Fibroblast of lung (primary cell): ENCODE measurements at regions not wholly inside any gene's neighbourhood (a gene's known extent, or its start where the extent isn't known, plus 50 kb on each side); places are given as distances from the start of the nearest gene placed in this dataset.

Experiments used
- DNase-seq, 2 donors: peaks; one replicate each; pipeline versions ENCODE4 v3.0.0 to v3.0.0-alpha.2; 2010; ENCODE audit warnings: low read depth in 2 of 2
- H2AFZ ChIP-seq: 2 replicates; pipeline ENCODE4 v1.5.1; 2012; ENCODE audit warnings: low read length, control low read depth, inconsistent platforms
- H3K27ac ChIP-seq: 2 replicates; pipeline ENCODE4 v1.5.1; 2011; ENCODE audit warnings: low read length, control low read depth; ENCODE audit not compliant: insufficient read depth
- H3K27me3 ChIP-seq: 2 replicates; pipeline ENCODE4 v1.5.1; 2011; ENCODE audit warnings: mild to moderate bottlenecking, low read length; ENCODE audit not compliant: control insufficient read depth, insufficient read depth
- H3K36me3 ChIP-seq: 2 replicates; pipeline ENCODE4 v1.5.1; 2011; ENCODE audit warnings: low read length; ENCODE audit not compliant: control insufficient read depth, insufficient read depth
- H3K4me1 ChIP-seq: 2 replicates; pipeline ENCODE4 v1.5.1; 2011; ENCODE audit warnings: low read length; ENCODE audit not compliant: control insufficient read depth, insufficient read depth; ENCODE audit errors: extremely low read depth
- H3K4me2 ChIP-seq: 2 replicates; pipeline ENCODE4 v1.5.1; 2011; ENCODE audit warnings: low read length, control low read depth; ENCODE audit not compliant: insufficient read depth; ENCODE audit errors: extremely low read depth
- H3K4me3 ChIP-seq, 4 experiments: fragments of 200-600 bp in 1 of 4; sonication (generic) in 1 of 4; replicated peaks in 1 of 4; 2 replicates each; pipeline ENCODE4 v1.5.1; 2011 to 2016; ENCODE audit warnings: low read length in 4 of 4, low read depth in 3 of 4, mild to moderate bottlenecking in 3 of 4, control low read depth in 2 of 4, inconsistent platforms in 1 of 4, mixed read lengths in 1 of 4; ENCODE audit not compliant: insufficient read depth in 1 of 4; ENCODE audit errors: control extremely low read depth in 1 of 4
- H3K79me2 ChIP-seq: 2 replicates; pipeline ENCODE4 v1.5.1; 2012; ENCODE audit warnings: mild to moderate bottlenecking, low read length, inconsistent platforms; ENCODE audit not compliant: control insufficient read depth, insufficient read depth
- H3K9ac ChIP-seq: 2 replicates; pipeline ENCODE4 v1.5.1; 2011; ENCODE audit warnings: mild to moderate bottlenecking, low read length, control low read depth; ENCODE audit not compliant: insufficient read depth
- H3K9me3 ChIP-seq: 2 replicates; pipeline ENCODE4 v1.5.1; 2012; ENCODE audit warnings: low read depth, low read length; ENCODE audit not compliant: control insufficient read depth, insufficient read depth
- H4K20me1 ChIP-seq: 2 replicates; pipeline ENCODE4 v1.5.1; 2011; ENCODE audit warnings: low read length; ENCODE audit not compliant: control insufficient read depth, insufficient read depth; ENCODE audit errors: extremely low read depth
- CTCF ChIP-seq, 2 donors: IDR thresholded peaks in 1 of 2; conservative IDR thresholded peaks in 1 of 2; 1 replicate in 1 of 2; 2 replicates in 1 of 2; pipeline ENCODE4 v1.5.1; 2011 to 2012; ENCODE audit warnings: low read length in 2 of 2, control low read depth in 1 of 2, inconsistent platforms in 1 of 2, low read depth in 1 of 2, mild to moderate bottlenecking in 1 of 2
- EZH2 ChIP-seq: IDR thresholded peaks from 2 replicates; pipeline ENCODE4 v1.5.1; 2012; ENCODE audit warnings: low read length, control low read depth, mild to moderate bottlenecking; ENCODE audit errors: missing control alignments

DNA sequence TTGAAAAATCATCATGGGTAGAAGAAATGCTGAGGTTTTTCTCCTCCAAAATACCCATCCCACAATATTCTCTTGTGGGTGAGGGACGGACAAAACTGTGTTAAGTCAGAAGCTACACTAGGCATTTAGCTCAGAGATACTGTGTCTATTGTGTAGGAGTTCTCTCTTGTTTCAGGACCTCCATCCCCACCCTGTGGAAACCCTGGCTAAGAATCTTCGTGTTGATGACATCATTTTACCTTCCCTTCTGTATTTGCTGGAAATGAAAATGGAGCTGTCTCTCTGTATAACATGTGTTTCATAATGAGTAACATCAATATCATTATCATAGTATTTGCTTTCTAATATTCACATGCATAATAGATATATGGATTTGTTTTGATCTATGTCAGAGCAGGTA is 1193.0 kb upstream of the CITED2 start:
- no peak overlapping the region for H3K4me2 ChIP-seq
- H2AFZ ChIP-seq: no peak overlapping the region
- H3K27ac ChIP-seq: no peak overlapping the region
- no peaks in the 10 kb centered on the region for H4K20me1 ChIP-seq
- H3K27me3 ChIP-seq: no peaks in the 10 kb centered on the region
- H3K9me3 ChIP-seq: no peaks in the 10 kb centered on the region
- peak in 1 of 2 donors; percentile 61 for DNase-seq
- no peaks in the 10 kb centered on the region for H3K79me2 ChIP-seq
- no peak for TF ChIP-seq EZH2
- TF ChIP-seq CTCF (conservative IDR thresholded peaks at IDR 0.05 in 1 of 2, IDR thresholded peaks at IDR 0.05 in 1 of 2; ENCODE audit: low read depth in 1 of 2, low read length in 2 of 2): no peak
- H3K36me3 ChIP-seq: no peaks in the 10 kb centered on the region
- H3K4me1 ChIP-seq: peaks cover 6% of the 10 kb centered on the region
- H3K9ac ChIP-seq: no peak overlapping the region
- H3K4me3 ChIP-seq: no peak overlapping the region

DNA sequence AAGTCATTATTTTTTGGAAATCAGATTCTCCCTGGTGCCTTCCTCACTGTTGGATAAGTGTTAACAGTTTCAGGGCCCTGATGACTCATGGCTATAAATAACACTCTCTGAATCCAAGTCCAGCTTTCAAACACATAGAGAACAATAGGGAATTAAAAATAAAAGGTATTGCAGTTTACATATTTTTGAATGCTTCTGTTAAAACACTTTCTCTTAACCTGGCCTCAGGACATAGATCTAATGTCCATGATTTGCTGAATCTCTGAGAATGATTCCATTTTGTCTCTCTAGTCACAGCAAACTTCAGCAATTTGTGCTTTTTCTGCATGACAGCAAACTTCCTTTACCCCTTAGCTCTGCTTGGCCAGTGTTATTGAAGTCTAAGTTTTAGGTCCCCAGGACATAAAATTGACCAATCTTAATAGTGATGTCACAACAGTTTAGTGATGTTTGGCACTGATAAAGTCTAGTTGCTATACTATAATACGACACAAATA is 1192.4 kb upstream of the CITED2 start:
- H3K36me3 ChIP-seq: no peaks in the 10 kb centered on the region
- peak; percentile 64 to 82 for DNase-seq
- H3K27ac ChIP-seq: no peak overlapping the region

GRCh38 chr6:140563728-140564127 is 1189.3 kb upstream of the CITED2 start:
- Histone ChIP-seq H3K9me3 (no peaks in the 10 kb centered on the region), H2AFZ (no peak overlapping the region), H4K20me1 (no peaks in the 10 kb centered on the region), H3K4me3 (no peak overlapping the region), H3K4me2 (no peak overlapping the region), H3K4me1 (peaks cover 2% of the 10 kb centered on the region), H3K79me2 (no peaks in the 10 kb centered on the region), H3K27me3 (no peaks in the 10 kb centered on the region), H3K36me3 (no peaks in the 10 kb centered on the region), H3K9ac (no peak overlapping the region), H3K27ac (no peak overlapping the region)
- TF ChIP-seq EZH2 (no peak), CTCF (conservative IDR thresholded peaks at IDR 0.05 in 1 of 2, IDR thresholded peaks at IDR 0.05 in 1 of 2; ENCODE audit: low read depth in 1 of 2, low read length in 2 of 2) (no peak)
- DNase-seq: no peak

More for the DNA sequence above, 1192.4 kb upstream of the CITED2 start:
- no peak overlapping the region for H3K4me2 ChIP-seq
- no peaks in the 10 kb centered on the region for H4K20me1 ChIP-seq
- no peak overlapping the region for H2AFZ ChIP-seq
- H3K4me1 ChIP-seq: peaks cover 2% of the 10 kb centered on the region
- H3K9ac ChIP-seq: no peak overlapping the region
- TF ChIP-seq EZH2 (no peak), CTCF (conservative IDR thresholded peaks at IDR 0.05 in 1 of 2, IDR thresholded peaks at IDR 0.05 in 1 of 2; ENCODE audit: low read depth in 1 of 2, low read length in 2 of 2) (no peak)
- no peaks in the 10 kb centered on the region for H3K27me3 ChIP-seq
- no peak overlapping the region for H3K4me3 ChIP-seq
- no peaks in the 10 kb centered on the region for H3K79me2 ChIP-seq
- H3K9me3 ChIP-seq: no peaks in the 10 kb centered on the region
